ENCODE measurements at regions not wholly inside any gene's neighbourhood (a gene's known extent, or its start where the extent isn't known, plus 50 kb on each side); places are given as distances from the start of the nearest gene placed in this dataset.

- H3K9me3 Mint-ChIP-seq, result no peaks in the 10 kb centered on the region
- no peaks in the 10 kb centered on the region for H3K36me3 Mint-ChIP-seq (ENCODE audit: low read depth)
- no peak overlapping the region for H3K4me3 Mint-ChIP-seq
- DNase-seq, result no peak
- H3K27ac Mint-ChIP-seq, result no peak overlapping the region
- H3K4me1 Mint-ChIP-seq, result peaks cover 10% of the 10 kb centered on the region
- intact Hi-C loops (cut with micrococcal nuclease), result no loop called here
- peaks cover 13% of the 10 kb centered on the region for H3K27me3 Mint-ChIP-seq
Observed at GRCh38 chr15:60081976-60082375, 77.9 kb downstream of the FOXB1 start.

GRCh38 chr15:60083318-60083717 lies 79.2 kb downstream of the FOXB1 start:
- H3K4me3 Mint-ChIP-seq, result no peak overlapping the region
- intact Hi-C loops (cut with micrococcal nuclease), result no loop called here
- no peaks in the 10 kb centered on the region for H3K36me3 Mint-ChIP-seq (ENCODE audit: low read depth)
- peaks cover 21% of the 10 kb centered on the region for H3K27me3 Mint-ChIP-seq
- no peaks in the 10 kb centered on the region for H3K9me3 Mint-ChIP-seq
- H3K4me1 Mint-ChIP-seq, result peaks cover 3% of the 10 kb centered on the region
- DNase-seq, result no peak
- H3K27ac Mint-ChIP-seq, result no peak overlapping the region

GRCh38 chr15:60086681-60087429 lies 82.7 kb downstream of the FOXB1 start:
- DNase-seq, result no peak
- Mint-ChIP-seq H3K36me3 (ENCODE audit: low read depth) (no peaks in the 10 kb centered on the region), H3K27me3 (peaks cover 31% of the 10 kb centered on the region), H3K4me1 (peaks cover 2% of the 10 kb centered on the region), H3K27ac (no peak overlapping the region), H3K9me3 (no peaks in the 10 kb centered on the region), H3K4me3 (no peak overlapping the region)
- intact Hi-C loops (cut with micrococcal nuclease), result no loop called here

GRCh38 chr15:60087561-60087960 lies 83.5 kb downstream of the FOXB1 start:
- intact Hi-C loops (cut with micrococcal nuclease), result no loop called here
- Mint-ChIP-seq H3K4me1 (peaks cover 2% of the 10 kb centered on the region), H3K4me3 (no peak overlapping the region), H3K27me3 (peaks cover 32% of the 10 kb centered on the region), H3K9me3 (no peaks in the 10 kb centered on the region), H3K36me3 (ENCODE audit: low read depth) (no peaks in the 10 kb centered on the region), H3K27ac (no peak overlapping the region)
- DNase-seq, result no peak

- Mint-ChIP-seq H3K9me3 (no peaks in the 10 kb centered on the region), H3K4me1 (peaks cover 2% of the 10 kb centered on the region), H3K27ac (no peak overlapping the region), H3K4me3 (no peak overlapping the region), H3K27me3 (peaks cover 37% of the 10 kb centered on the region), H3K36me3 (ENCODE audit: low read depth) (no peaks in the 10 kb centered on the region)
- intact Hi-C loops (cut with micrococcal nuclease), result no loop called here
- DNase-seq, result no peak
Observed at GRCh38 chr15:60090747-60091146, 86.6 kb downstream of the FOXB1 start.

GRCh38 chr15:60091157-60091556 lies 87.0 kb downstream of the FOXB1 start:
- no peaks in the 10 kb centered on the region for H3K9me3 Mint-ChIP-seq
- H3K36me3 Mint-ChIP-seq (ENCODE audit: low read depth), result no peaks in the 10 kb centered on the region
- H3K4me1 Mint-ChIP-seq, result peaks cover 2% of the 10 kb centered on the region
- intact Hi-C loops (cut with micrococcal nuclease), result no loop called here
- no peak overlapping the region for H3K4me3 Mint-ChIP-seq
- H3K27ac Mint-ChIP-seq, result no peak overlapping the region
- no peak for DNase-seq
- peaks cover 34% of the 10 kb centered on the region for H3K27me3 Mint-ChIP-seq

- Mint-ChIP-seq H3K27me3 (peaks cover 34% of the 10 kb centered on the region), H3K4me1 (peaks cover 2% of the 10 kb centered on the region), H3K36me3 (ENCODE audit: low read depth) (no peaks in the 10 kb centered on the region), H3K9me3 (no peaks in the 10 kb centered on the region), H3K27ac (no peak overlapping the region), H3K4me3 (no peak overlapping the region)
- intact Hi-C loops (cut with micrococcal nuclease), result no loop called here
- no peak for DNase-seq
Observed at GRCh38 chr15:60091911-60092310, 87.8 kb downstream of the FOXB1 start.

- Mint-ChIP-seq H3K4me1 (no peaks in the 10 kb centered on the region), H3K36me3 (ENCODE audit: low read depth) (no peaks in the 10 kb centered on the region), H3K9me3 (no peaks in the 10 kb centered on the region), H3K4me3 (no peak overlapping the region), H3K27me3 (peaks cover 26% of the 10 kb centered on the region), H3K27ac (no peak overlapping the region)
- intact Hi-C loops (cut with micrococcal nuclease), result no loop called here
- DNase-seq, result no peak
Observed at GRCh38 chr15:60093273-60094067, 89.4 kb downstream of the FOXB1 start.

- H3K4me1 Mint-ChIP-seq, result no peaks in the 10 kb centered on the region
- H3K36me3 Mint-ChIP-seq (ENCODE audit: low read depth), result no peaks in the 10 kb centered on the region
- intact Hi-C loops (cut with micrococcal nuclease), result no loop called here
- H3K4me3 Mint-ChIP-seq, result no peak overlapping the region
- no peak for DNase-seq
- no peak overlapping the region for H3K27ac Mint-ChIP-seq
- H3K9me3 Mint-ChIP-seq, result peaks cover 4% of the 10 kb centered on the region
- peaks cover 18% of the 10 kb centered on the region for H3K27me3 Mint-ChIP-seq
Observed at GRCh38 chr15:60095711-60096110, 91.6 kb downstream of the FOXB1 start.

- H3K27me3 Mint-ChIP-seq, result peaks cover 18% of the 10 kb centered on the region
- H3K27ac Mint-ChIP-seq, result no peak overlapping the region
- no peak overlapping the region for H3K4me3 Mint-ChIP-seq
- peaks cover 4% of the 10 kb centered on the region for H3K9me3 Mint-ChIP-seq
- no peak for DNase-seq
- H3K4me1 Mint-ChIP-seq, result no peaks in the 10 kb centered on the region
- H3K36me3 Mint-ChIP-seq (ENCODE audit: low read depth), result no peaks in the 10 kb centered on the region
- intact Hi-C loops (cut with micrococcal nuclease), result no loop called here
Observed at GRCh38 chr15:60096157-60096556, 92.0 kb downstream of the FOXB1 start.

- Mint-ChIP-seq H3K27ac (no peak overlapping the region), H3K4me3 (no peak overlapping the region), H3K36me3 (ENCODE audit: low read depth) (peaks cover 2% of the 10 kb centered on the region), H3K27me3 (peaks cover 10% of the 10 kb centered on the region), H3K4me1 (no peaks in the 10 kb centered on the region), H3K9me3 (peaks cover 10% of the 10 kb centered on the region)
- intact Hi-C loops (cut with micrococcal nuclease), result no loop called here
- DNase-seq, result no peak
Observed at GRCh38 chr15:60101416-60101815, 97.3 kb downstream of the FOXB1 start.

GRCh38 chr15:60102748-60103147 lies 98.6 kb downstream of the FOXB1 start:
- Mint-ChIP-seq H3K27me3 (peaks cover 14% of the 10 kb centered on the region), H3K4me1 (no peaks in the 10 kb centered on the region), H3K36me3 (ENCODE audit: low read depth) (peaks cover 4% of the 10 kb centered on the region), H3K4me3 (no peak overlapping the region), H3K27ac (no peak overlapping the region), H3K9me3 (peaks cover 16% of the 10 kb centered on the region)
- no peak for DNase-seq
- intact Hi-C loops (cut with micrococcal nuclease), result no loop called here

GRCh38 chr15:60110909-60111308 lies 106.8 kb downstream of the FOXB1 start:
- H3K4me1 Mint-ChIP-seq, result peaks cover 13% of the 10 kb centered on the region
- no peak overlapping the region for H3K27ac Mint-ChIP-seq
- H3K36me3 Mint-ChIP-seq (ENCODE audit: low read depth), result peaks cover 2% of the 10 kb centered on the region
- H3K27me3 Mint-ChIP-seq, result peaks cover 14% of the 10 kb centered on the region
- peaks cover 6% of the 10 kb centered on the region for H3K9me3 Mint-ChIP-seq
- no peak for DNase-seq
- intact Hi-C loops (cut with micrococcal nuclease), result no loop called here
- no peak overlapping the region for H3K4me3 Mint-ChIP-seq

- intact Hi-C loops (cut with micrococcal nuclease), result loop anchor here (2.0 kb wide), 1 partner anchor 39 kb away; no protein-coding TSS in a partner anchor
- no peaks in the 10 kb centered on the region for H3K36me3 Mint-ChIP-seq (ENCODE audit: low read depth)
- no peaks in the 10 kb centered on the region for H3K9me3 Mint-ChIP-seq
- DNase-seq, result no peak
- H3K27ac Mint-ChIP-seq, result peak overlapping the region; percentile 12
- H3K27me3 Mint-ChIP-seq, result peaks cover 12% of the 10 kb centered on the region
- H3K4me3 Mint-ChIP-seq, result no peak overlapping the region
- H3K4me1 Mint-ChIP-seq, result peaks cover 23% of the 10 kb centered on the region
Observed at GRCh38 chr15:60115579-60116380, 111.7 kb downstream of the FOXB1 start.

All from activated CD4-positive, alpha-beta T cell treated with anti-CD3 and anti-CD28 coated beads, Interleukin-2, amount 10 ng/mL, durations not matched to agents 24 days and 14 days (primary cell).